Adrenal gland (tissue), 5 donors: ENCODE measurements at regions not wholly inside any gene's neighbourhood (a gene's known extent, or its start where the extent isn't known, plus 50 kb on each side); places are given as distances from the start of the nearest gene placed in this dataset.

Source experiments
- POLR2A ChIP-seq, 2 donors: fragments of 450-650 bp; IDR thresholded peaks; one replicate each; pipeline ENCODE4 v1.6.1; 2017; ENCODE audit warnings: antibody characterized with exemption in 2 of 2, mild to moderate bottlenecking in 2 of 2, moderate library complexity in 1 of 2
- TF ChIP-seq, protein P1 (sequence below), 6 experiments: fragments of 450-650 bp in 4 of 6; fragments of 200-600 bp in 2 of 6; sonication (generic) in 1 of 6; IDR thresholded peaks; 1 replicate in 5 of 6; 2 replicates in 1 of 6; pipeline versions ENCODE4 v1.5.1 to v1.8.0; 2016 to 2021; ENCODE audit warnings: antibody characterized with exemption in 6 of 6, mild to moderate bottlenecking in 2 of 6, moderate library complexity in 1 of 6
- donor health status: DM: no; HTN: no; CAD: no.

DNA sequence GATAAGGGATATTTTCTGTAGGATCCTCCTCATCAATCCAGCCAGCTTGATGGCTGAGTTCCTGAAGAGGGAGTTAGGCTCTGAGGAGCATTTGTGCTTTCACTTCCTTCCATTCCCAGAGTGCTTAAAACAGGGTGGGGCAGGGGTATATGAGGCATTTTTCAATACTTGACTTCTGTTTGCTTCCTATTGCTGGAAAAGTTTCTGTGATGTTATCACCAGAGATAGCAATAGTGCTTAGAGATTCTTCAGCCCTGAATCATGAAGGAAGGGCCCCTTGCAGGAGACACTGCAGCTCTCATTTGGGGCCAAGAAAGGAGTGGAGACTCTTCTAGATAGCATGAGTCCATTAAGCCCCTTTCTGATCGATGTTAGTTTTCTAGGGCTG is 166.7 kb upstream of the RPS6KA3 start:
- TF ChIP-seq, protein P1, sequence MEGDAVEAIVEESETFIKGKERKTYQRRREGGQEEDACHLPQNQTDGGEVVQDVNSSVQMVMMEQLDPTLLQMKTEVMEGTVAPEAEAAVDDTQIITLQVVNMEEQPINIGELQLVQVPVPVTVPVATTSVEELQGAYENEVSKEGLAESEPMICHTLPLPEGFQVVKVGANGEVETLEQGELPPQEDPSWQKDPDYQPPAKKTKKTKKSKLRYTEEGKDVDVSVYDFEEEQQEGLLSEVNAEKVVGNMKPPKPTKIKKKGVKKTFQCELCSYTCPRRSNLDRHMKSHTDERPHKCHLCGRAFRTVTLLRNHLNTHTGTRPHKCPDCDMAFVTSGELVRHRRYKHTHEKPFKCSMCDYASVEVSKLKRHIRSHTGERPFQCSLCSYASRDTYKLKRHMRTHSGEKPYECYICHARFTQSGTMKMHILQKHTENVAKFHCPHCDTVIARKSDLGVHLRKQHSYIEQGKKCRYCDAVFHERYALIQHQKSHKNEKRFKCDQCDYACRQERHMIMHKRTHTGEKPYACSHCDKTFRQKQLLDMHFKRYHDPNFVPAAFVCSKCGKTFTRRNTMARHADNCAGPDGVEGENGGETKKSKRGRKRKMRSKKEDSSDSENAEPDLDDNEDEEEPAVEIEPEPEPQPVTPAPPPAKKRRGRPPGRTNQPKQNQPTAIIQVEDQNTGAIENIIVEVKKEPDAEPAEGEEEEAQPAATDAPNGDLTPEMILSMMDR (IDR thresholded peaks at IDR 0.05) = no peak
- TF ChIP-seq POLR2A (IDR thresholded peaks at IDR 0.05) = no peak
